Kidney capillary endothelial cell (primary cell): ENCODE measurements at regions not wholly inside any gene's neighbourhood (a gene's known extent, or its start where the extent isn't known, plus 50 kb on each side); places are given as distances from the start of the nearest gene placed in this dataset.
"Not testable (repeated sequence)": the region's sequence is repeated elsewhere in the genome, so short reads cannot be mapped to it uniquely, and the experiment has no call there.

ENCODE experiments used
- DNase-seq: peaks from one replicate; pipeline ENCODE4 v3.0.0-alpha.2; 2018; ENCODE audit warnings: low spot score

DNA sequence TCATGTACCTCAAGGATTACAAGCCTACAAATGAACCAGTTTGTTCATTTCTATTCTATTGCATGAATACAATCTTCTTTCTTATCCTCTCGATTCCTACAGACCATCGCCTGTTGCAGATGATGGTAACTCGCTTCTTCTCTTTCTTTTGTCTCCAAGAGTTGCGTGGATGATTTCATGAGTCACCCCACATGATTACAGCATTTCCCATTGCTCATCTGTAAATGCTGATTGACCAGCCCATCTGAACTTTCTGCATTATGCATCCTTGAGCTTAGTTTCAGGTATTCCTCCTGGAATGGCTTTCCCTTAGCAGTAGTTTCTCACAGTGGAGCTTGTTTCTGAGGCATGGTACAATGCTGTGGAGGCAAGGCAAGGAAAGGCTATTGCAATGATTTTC is 109.6 kb upstream of the TOPAZ1 start:
- no peak for DNase-seq

DNA sequence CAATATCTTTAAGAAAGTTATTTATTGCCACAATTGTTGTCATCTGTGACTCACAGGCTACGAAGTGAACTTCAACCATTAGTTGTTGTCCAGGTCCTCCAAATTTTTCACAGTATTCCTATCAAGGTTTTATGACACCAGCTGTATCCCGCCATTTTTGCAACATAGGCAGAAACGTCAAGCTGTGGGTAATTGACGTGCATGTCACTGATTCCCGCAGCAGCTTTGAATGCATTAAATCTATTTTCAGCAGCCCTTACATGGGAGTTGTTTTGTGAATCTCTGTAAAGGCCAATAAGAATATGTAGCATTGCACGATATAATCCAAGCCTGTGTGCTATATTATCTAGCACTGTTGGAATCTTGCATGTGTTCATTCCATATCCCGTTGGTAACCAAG is 109.1 kb upstream of the TOPAZ1 start:
- DNase-seq, result no peak

DNA sequence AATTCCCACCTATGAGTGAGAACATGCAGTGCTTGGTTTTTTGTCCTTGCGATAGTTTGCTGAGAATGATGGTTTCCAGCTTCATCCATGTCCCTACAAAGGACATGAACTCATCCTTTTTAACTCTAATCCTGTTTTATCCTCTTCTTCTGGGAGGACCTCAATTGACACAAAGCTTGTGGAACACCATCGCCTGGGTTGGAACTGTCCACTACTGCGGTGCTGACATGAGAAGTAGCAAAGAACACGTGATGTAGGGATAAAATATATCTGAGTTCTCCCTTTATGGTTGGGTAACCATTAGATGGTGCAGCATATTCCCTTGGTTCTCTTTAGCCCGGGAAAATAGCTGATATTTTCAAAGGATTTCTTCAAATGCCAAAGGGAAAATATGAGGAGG is 105.3 kb upstream of the TOPAZ1 start:
- no peak for DNase-seq

DNA sequence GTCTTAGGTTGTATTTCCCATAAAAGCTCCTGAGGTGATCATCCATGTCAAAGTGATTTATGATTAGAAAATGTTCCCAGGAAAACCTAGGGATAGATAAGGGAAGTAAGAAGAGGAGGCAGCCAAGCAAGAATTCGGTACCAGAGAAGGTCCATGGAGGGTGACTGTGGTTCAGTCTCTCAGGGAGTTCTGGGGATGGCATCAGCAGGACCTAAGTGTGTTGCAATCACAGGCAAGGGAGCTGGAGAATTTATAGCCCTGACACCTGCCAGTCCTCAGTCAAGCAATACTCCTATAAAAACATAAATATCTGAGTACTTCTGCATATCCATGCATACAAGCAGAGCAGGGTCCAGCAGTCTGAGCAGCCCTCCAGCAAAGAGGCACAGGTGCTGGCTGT is 95.6 kb upstream of the TOPAZ1 start:
- DNase-seq, result no peak

DNA sequence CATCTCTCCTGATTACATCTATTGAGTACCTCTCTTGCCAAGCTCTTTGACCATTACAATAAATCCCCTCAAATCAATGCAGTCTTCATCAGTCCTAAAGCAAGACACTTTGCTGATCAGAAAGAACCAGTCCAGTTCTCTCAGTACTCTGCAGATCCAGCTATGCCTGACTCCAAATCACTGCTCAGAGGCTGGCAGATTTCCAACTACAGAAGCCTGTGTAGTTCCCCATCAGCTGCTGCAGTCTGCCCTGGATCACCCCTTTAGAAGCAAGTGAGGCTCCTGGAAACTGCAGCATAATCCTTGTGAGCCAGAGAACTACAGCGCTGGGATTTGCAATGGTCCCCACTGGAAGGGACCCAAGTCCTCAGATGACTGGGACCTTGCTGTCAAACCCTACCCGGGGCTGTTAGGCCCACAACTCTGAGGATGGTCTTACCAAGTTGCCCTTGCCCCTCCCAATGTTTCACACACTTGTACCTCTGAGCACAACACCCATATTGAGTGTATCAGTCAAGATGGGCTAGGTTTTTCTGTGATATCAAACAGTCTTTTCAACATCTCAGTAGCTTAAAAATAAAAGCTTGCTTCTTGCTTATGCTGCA is 81.9 kb upstream of the TOPAZ1 start:
- DNase-seq, result no peak

DNA sequence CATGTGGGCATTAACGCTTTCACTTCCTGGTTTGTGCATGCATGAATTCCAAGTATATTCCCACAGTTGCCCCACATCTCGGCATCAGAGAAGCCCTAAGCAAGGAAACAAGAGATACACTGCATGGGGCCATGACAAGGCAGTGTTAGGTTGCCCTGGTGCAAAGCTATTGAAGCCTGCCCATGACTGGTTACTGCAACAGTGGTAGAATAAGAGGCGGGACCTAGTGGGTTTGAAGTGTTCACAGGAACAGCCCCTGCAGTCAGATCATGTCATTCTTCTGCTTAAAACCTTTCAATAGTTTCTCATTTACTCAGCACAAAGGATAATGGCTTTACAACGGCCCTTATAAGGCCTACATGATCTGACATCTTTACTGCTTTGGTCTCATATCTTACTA is 80.9 kb upstream of the TOPAZ1 start:
- no peak for DNase-seq

DNA sequence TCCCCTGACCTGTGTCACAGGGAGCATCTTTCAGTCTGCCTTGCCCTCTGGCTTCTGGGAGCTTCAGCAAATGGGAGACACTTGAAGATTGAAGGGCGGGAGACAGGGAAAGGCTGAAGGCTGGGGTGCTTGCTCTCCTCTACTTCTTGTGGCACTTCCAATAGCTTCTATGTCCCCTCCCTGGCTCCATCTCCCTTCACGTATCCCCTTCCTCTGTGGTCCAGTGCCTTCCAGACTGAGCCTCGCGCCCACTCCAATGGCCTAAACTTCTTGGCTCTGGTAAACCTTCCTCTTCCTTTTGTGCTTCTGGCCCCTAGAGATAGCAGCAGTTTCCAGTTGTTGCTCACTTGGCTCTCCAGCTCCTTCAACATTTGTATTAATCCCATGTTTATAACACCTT is 69.8 kb upstream of the TOPAZ1 start:
- DNase-seq, result no peak

DNA sequence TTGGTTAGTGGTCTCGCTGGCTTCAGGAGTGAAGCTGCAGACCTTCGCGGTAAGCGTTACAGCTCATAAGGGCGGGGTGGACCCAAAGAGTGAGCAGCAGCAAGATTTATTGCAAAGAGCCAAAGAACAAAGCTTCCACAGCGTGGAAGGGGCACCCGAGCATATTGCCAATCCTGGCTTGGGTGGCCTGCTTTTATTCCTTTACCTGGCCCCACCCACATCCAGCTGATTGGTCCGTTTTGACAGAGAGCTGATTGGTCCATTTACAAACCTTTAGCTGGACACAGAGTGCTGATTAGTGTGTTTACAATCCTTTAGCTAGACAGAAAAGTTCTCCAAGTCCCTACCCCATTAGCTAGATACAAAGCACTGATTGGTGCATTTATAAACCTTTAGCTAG is 69.0 kb upstream of the TOPAZ1 start:
- not testable (repeated sequence) for DNase-seq

DNA sequence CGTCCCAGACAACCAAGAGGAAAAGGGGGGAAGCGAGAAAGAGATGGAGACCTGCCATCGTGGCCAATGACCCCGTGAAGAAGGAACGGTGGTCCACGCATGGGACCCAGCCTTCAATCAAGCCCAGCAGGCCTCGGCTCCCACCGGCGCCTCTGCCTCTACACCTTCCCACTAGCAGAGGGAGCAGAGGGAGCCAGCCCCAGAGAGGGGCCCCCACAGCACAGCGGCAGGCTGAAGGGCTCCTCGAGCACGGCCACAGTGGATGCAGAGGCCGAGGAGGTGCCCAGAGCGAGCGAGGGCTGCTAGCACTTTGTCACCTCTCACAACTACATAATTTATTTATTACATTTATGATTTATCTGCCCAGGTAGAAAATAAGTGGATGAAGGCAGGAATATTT is 68.4 kb upstream of the TOPAZ1 start:
- DNase-seq, result no peak

DNA sequence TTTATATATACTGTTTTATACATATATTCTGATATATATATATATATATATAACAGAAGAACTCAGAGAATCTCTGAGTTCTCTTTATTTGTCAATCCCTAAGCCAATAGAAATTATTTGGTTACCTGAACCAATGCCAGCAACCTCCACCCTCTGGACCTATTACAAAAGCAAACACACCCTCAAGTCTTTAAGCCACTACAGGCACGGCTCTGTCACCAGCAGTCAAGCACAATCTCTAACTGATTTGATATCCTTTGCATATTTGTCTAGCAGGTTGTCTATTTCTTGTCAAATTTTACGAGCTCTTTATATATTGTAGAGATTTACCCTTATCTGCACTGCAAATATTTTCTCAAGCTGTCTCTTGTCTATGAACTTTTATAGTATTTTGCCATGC is 66.6 kb upstream of the TOPAZ1 start:
- no peak for DNase-seq

DNA sequence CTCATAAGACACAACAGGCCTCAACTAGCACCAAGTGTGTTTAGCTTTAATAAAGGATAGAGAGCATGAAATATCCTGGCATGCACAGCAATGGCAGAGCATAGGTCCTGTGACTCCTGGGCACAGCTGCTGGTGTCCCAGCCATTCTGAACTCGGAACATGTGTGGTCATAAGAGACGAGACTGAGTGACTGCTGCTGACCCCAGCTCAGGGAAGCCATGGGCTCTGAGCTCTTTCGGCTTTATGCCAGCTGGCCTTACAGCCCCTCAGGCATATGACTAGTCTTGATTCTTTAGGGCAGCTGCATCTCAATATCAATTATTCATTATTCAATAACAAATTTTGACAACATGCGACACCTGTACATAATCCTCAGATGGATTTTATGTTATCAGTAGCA is 62.4 kb upstream of the TOPAZ1 start:
- DNase-seq, result no peak

DNA sequence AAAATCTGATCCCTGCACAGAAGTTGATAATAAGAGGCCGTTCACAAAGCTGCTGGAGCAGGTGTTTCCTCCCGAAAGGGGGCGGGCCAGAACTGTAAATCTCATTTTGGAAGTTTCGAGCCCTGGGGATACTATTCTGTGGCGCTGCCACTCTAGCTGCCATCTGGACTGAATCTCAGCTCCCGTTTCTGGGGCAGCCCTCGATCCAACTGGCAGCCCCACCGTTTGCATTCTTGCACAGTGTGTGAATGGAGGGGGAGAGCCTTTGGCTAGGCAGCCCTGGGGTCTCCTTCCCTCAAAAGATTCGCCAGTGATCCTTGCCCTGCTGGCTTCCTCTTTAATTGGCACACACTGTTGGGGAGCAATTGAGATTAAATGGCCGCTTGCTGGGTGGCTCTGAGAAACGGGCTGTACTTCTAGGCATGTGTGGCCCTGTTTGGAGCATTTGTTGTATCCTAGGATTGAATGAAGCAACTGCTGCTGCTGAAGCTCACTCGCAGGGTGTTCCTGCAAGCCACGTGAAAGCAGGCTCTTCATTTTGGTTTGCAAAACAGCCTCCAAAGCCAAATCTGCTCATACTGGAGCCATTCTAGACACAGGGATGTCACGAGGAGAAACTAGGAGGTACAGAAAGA is 57.2 kb upstream of the TOPAZ1 start:
- no peak for DNase-seq

DNA sequence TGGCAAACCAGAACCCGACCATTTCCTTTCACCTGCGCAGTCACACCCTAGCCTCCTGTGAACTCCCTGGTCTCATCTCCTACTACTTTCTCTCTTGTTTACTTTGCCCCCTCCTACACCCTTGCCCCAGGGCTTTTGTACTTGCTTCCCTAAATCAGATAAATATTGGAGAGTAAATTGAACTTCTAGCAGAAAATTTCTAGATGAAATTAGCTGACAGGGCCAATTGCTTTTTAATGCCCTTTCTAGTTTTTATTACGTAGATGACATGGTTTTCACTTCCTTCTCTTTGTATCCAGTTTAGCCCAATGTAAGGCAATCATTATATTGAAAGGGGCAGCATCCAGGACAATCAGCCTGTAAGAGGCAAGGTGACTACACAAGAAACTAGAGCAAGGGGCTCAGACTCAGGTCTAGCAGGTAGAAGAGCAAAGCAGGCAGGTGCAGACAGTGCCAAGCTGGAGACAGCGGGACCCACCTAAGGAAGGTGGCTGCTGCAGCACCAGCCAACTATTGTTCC is 56.2 kb upstream of the TOPAZ1 start:
- no peak for DNase-seq

DNA sequence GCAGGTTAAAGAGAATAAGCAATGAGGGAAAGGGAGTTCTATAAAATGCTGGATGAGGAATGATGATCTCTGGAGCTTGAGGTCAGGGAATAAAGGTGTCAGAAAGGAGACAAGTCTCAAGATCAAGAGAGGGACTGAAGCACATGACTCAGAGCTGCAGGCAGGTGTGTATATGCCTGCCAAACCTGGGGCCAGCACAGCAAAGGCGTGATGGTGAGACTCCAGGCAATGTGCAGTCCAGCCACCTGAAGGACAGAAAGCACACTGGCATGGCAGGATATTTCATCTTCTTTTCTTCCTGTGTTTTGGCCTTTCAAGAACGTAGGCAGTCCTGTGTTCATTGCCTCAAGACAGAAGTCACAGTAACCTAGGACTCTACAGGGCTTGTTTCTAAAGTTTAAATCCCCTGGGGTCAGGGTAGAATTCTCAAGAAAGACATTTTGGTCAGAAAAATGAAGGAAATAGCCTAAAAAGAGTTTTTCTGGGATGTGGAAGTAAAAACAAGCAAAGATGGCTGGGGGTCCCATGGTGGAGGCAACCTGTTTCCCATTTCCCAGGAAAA is 55.5 kb upstream of the TOPAZ1 start:
- DNase-seq, result no peak

DNA sequence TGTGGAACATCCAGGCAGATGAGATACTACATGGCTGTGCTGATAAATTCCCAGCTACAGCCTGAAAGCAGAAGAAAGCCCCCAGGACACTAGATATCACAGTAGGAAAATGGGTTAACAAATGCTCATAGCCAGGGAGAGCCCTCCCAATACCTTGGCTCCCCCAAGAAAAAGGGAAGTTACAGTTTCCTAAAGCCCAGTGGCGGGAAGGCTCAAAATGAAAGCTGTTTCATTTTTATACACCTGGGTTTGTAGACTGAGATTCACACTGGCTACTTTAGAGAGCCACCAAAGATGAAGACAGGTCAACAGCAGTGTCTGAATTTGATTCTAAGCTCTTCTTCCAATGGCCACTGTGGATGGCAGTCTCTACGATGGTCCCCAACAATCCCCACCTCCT is 55.0 kb upstream of the TOPAZ1 start:
- no peak for DNase-seq
